Mesendoderm (in vitro differentiated cells): ENCODE measurements at regions not wholly inside any gene's neighbourhood (a gene's known extent, or its start where the extent isn't known, plus 50 kb on each side); places are given as distances from the start of the nearest gene placed in this dataset.

ENCODE experiments used
- DNase-seq: peaks from one replicate; pipeline ENCODE4 v3.0.0; 2013
- H2AK5ac ChIP-seq: 2 replicates; pipeline ENCODE4 v1.6.1; 2013; ENCODE audit warnings: low read length, inconsistent platforms
- H2BK120ac ChIP-seq: 2 replicates; pipeline ENCODE4 v1.6.1; 2013; ENCODE audit warnings: low read depth, mild to moderate bottlenecking, low read length, moderate library complexity, mixed read lengths
- H2BK15ac ChIP-seq: replicated peaks from 2 replicates; pipeline ENCODE4 v1.6.1; 2013; ENCODE audit warnings: low read depth, mild to moderate bottlenecking, moderate library complexity
- H2BK5ac ChIP-seq: 2 replicates; pipeline ENCODE4 v1.6.1; 2013; ENCODE audit warnings: low read length, inconsistent platforms
- H3K18ac ChIP-seq: 2 replicates; pipeline ENCODE4 v1.6.1; 2013; ENCODE audit warnings: mild to moderate bottlenecking, low read length, mixed read lengths
- H3K23ac ChIP-seq: one replicate; pipeline ENCODE4 v1.6.1; 2013; ENCODE audit warnings: low read length
- H3K27ac ChIP-seq: 2 replicates; pipeline ENCODE4 v1.5.1; 2013; ENCODE audit warnings: low read depth, mild to moderate bottlenecking, inconsistent platforms, low read length, moderate library complexity
- H3K27me3 ChIP-seq: 2 replicates; pipeline ENCODE4 v1.6.1; 2013; ENCODE audit warnings: low read length, control low read depth, mild to moderate bottlenecking, inconsistent platforms; ENCODE audit not compliant: insufficient read depth, poor library complexity
- H3K36me3 ChIP-seq: 2 replicates; pipeline ENCODE4 v1.6.1; 2013; ENCODE audit warnings: low read length, inconsistent platforms; ENCODE audit not compliant: control insufficient read depth, insufficient read depth
- H3K4ac ChIP-seq: one replicate; pipeline ENCODE4 v1.6.1; 2013; ENCODE audit warnings: low read depth, mild to moderate bottlenecking, low read length, moderate library complexity
- H3K4me1 ChIP-seq: 2 replicates; pipeline ENCODE4 v1.6.1; 2013; ENCODE audit warnings: low read depth, low read length, inconsistent platforms; ENCODE audit not compliant: control insufficient read depth
- H3K4me2 ChIP-seq: 2 replicates; pipeline ENCODE4 v1.6.1; 2013; ENCODE audit warnings: low read length
- H3K4me3 ChIP-seq: 2 replicates; pipeline ENCODE4 v1.5.1; 2013; ENCODE audit warnings: mild to moderate bottlenecking, low read length
- H3K56ac ChIP-seq: one replicate; pipeline ENCODE4 v1.6.1; 2013; ENCODE audit warnings: low read length
- H3K79me1 ChIP-seq: 2 replicates; pipeline ENCODE4 v1.6.1; 2013; ENCODE audit warnings: low read length, inconsistent platforms
- H3K79me2 ChIP-seq: 2 replicates; pipeline ENCODE4 v1.6.1; 2013; ENCODE audit warnings: mild to moderate bottlenecking, low read length; ENCODE audit not compliant: control insufficient read depth, insufficient read depth
- H3K9ac ChIP-seq: 2 replicates; pipeline ENCODE4 v1.6.1; 2013; ENCODE audit warnings: low read length, inconsistent platforms
- H4K5ac ChIP-seq: one replicate; pipeline ENCODE4 v1.6.1; 2013; ENCODE audit warnings: low read length
- H4K8ac ChIP-seq: one replicate; pipeline ENCODE4 v1.6.1; 2013; ENCODE audit warnings: low read depth, mild to moderate bottlenecking, control low read depth, low read length, moderate library complexity
- WGBS: extraction: QIAGEN DNeasy Blood & Tissue Kit; methylation state at CpG from one replicate; pipeline ENCODE4 v1.1.7; 2013; ENCODE audit warnings: low lambda C conversion rate, missing lambda C conversion rate; ENCODE audit not compliant: insufficient coverage; ENCODE audit errors: extremely low coverage; 5-methylcytosine and 5-hydroxymethylcytosine counted together

GRCh38 chr2:156182132-156182531, 150.4 kb downstream of the NR4A2 start:
- H3K23ac ChIP-seq: peak overlapping the region; percentile 48

GRCh38 chr2:156181208-156181607, 151.3 kb downstream of the NR4A2 start:
- Histone ChIP-seq H3K79me2 (no peaks in the 10 kb centered on the region), H4K5ac (no peak overlapping the region), H2BK120ac (no peak overlapping the region), H3K79me1 (no peaks in the 10 kb centered on the region), H3K36me3 (no peaks in the 10 kb centered on the region), H3K23ac (no peak overlapping the region), H3K27ac (no peak overlapping the region), H3K4ac (no peak overlapping the region), H3K4me1 (no peaks in the 10 kb centered on the region), H3K56ac (no peak overlapping the region), H2BK5ac (no peak overlapping the region), H3K9ac (no peak overlapping the region), H2AK5ac (no peak overlapping the region), H3K27me3 (no peaks in the 10 kb centered on the region), H3K4me3 (no peak overlapping the region), H2BK15ac (no peak overlapping the region), H3K4me2 (no peak overlapping the region), H3K18ac (no peak overlapping the region), H4K8ac (no peak overlapping the region)
- no CpG with 5 or more reads among the region's 1 CpG for WGBS
- no peak for DNase-seq

More at GRCh38 chr2:156182132-156182531, 150.4 kb downstream of the NR4A2 start:
- H3K79me1 ChIP-seq: no peaks in the 10 kb centered on the region
- H2BK5ac ChIP-seq: no peak overlapping the region
- H3K36me3 ChIP-seq: no peaks in the 10 kb centered on the region
- H3K4ac ChIP-seq: no peak overlapping the region
- H3K4me3 ChIP-seq: no peak overlapping the region
- no peak overlapping the region for H3K56ac ChIP-seq
- no peak overlapping the region for H3K4me2 ChIP-seq
- H3K79me2 ChIP-seq: no peaks in the 10 kb centered on the region
- H3K18ac ChIP-seq: no peak overlapping the region
- H4K8ac ChIP-seq: no peak overlapping the region
- no CpG with 5 or more reads among the region's 2 CpGs for WGBS
- no peaks in the 10 kb centered on the region for H3K4me1 ChIP-seq
- H3K27ac ChIP-seq: no peak overlapping the region
- H2AK5ac ChIP-seq: no peak overlapping the region
- H3K9ac ChIP-seq: no peak overlapping the region
- no peak overlapping the region for H2BK15ac ChIP-seq
- H3K27me3 ChIP-seq: no peaks in the 10 kb centered on the region
- DNase-seq: peak; percentile 11
- no peak overlapping the region for H4K5ac ChIP-seq
- H2BK120ac ChIP-seq: no peak overlapping the region

- H3K4ac ChIP-seq: no peak overlapping the region
- WGBS: no CpG with 5 or more reads among the region's 3 CpGs
- no peak overlapping the region for H3K27ac ChIP-seq
- no peaks in the 10 kb centered on the region for H3K79me2 ChIP-seq
- H3K4me2 ChIP-seq: no peak overlapping the region
- H2AK5ac ChIP-seq: no peak overlapping the region
- H3K9ac ChIP-seq: no peak overlapping the region
- no peak for DNase-seq
- H2BK5ac ChIP-seq: no peak overlapping the region
- H3K79me1 ChIP-seq: no peaks in the 10 kb centered on the region
- H3K23ac ChIP-seq: no peak overlapping the region
- no peaks in the 10 kb centered on the region for H3K4me1 ChIP-seq
- H4K8ac ChIP-seq: no peak overlapping the region
- H3K18ac ChIP-seq: no peak overlapping the region
- no peak overlapping the region for H4K5ac ChIP-seq
- H3K56ac ChIP-seq: no peak overlapping the region
- H3K27me3 ChIP-seq: no peaks in the 10 kb centered on the region
- H3K36me3 ChIP-seq: no peaks in the 10 kb centered on the region
- no peak overlapping the region for H2BK15ac ChIP-seq
- H3K4me3 ChIP-seq: no peak overlapping the region
- H2BK120ac ChIP-seq: no peak overlapping the region
Observed at GRCh38 chr2:156177654-156178053, 154.9 kb downstream of the NR4A2 start.

DNA sequence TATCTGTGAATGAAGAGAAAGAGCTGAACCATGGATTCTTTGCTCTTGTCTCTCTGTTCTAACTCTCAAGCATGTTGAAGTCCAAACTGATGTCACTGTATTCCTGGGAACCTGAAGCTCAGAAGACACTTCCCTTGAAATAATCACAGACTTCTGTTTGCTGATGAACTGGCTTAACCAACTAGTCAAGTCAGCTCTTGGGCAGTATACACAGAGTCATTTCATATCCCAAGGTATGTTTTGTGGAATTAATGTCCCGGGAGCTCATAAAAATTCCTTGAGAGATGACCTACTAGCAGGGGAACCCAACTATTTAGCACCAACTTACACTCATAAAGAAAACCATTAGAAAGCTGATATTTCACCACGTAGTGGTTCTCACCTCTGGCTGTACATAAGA, 156.6 kb downstream of the NR4A2 start:
- no peak for DNase-seq
- no peak overlapping the region for H2BK5ac ChIP-seq
- no peak overlapping the region for H4K5ac ChIP-seq
- H3K79me2 ChIP-seq: no peaks in the 10 kb centered on the region
- no peak overlapping the region for H2BK120ac ChIP-seq
- H3K79me1 ChIP-seq: no peaks in the 10 kb centered on the region
- H4K8ac ChIP-seq: no peak overlapping the region
- no peaks in the 10 kb centered on the region for H3K36me3 ChIP-seq
- H3K4ac ChIP-seq: no peak overlapping the region
- H3K27ac ChIP-seq: no peak overlapping the region
- H2BK15ac ChIP-seq: no peak overlapping the region
- no CpG with 5 or more reads among the region's 2 CpGs for WGBS
- no peak overlapping the region for H2AK5ac ChIP-seq
- no peak overlapping the region for H3K4me3 ChIP-seq
- H3K18ac ChIP-seq: no peak overlapping the region
- H3K4me2 ChIP-seq: no peak overlapping the region
- no peak overlapping the region for H3K56ac ChIP-seq
- H3K9ac ChIP-seq: no peak overlapping the region
- no peaks in the 10 kb centered on the region for H3K4me1 ChIP-seq
- no peaks in the 10 kb centered on the region for H3K27me3 ChIP-seq
- H3K23ac ChIP-seq: no peak overlapping the region

- no peak overlapping the region for H2BK15ac ChIP-seq
- no peak overlapping the region for H3K27ac ChIP-seq
- H2BK5ac ChIP-seq: no peak overlapping the region
- H4K5ac ChIP-seq: no peak overlapping the region
- no peak overlapping the region for H2AK5ac ChIP-seq
- H3K79me2 ChIP-seq: no peaks in the 10 kb centered on the region
- no peak overlapping the region for H3K18ac ChIP-seq
- H3K4me1 ChIP-seq: peaks cover 2% of the 10 kb centered on the region
- H2BK120ac ChIP-seq: no peak overlapping the region
- no peak overlapping the region for H3K9ac ChIP-seq
- H3K4ac ChIP-seq: no peak overlapping the region
- no peak overlapping the region for H3K23ac ChIP-seq
- H3K4me3 ChIP-seq: no peak overlapping the region
- no peak overlapping the region for H4K8ac ChIP-seq
- H3K79me1 ChIP-seq: no peaks in the 10 kb centered on the region
- no peak for DNase-seq
- no peaks in the 10 kb centered on the region for H3K36me3 ChIP-seq
- no peaks in the 10 kb centered on the region for H3K27me3 ChIP-seq
- no CpG with 5 or more reads among the region's 2 CpGs for WGBS
- H3K4me2 ChIP-seq: no peak overlapping the region
- no peak overlapping the region for H3K56ac ChIP-seq
Observed at GRCh38 chr2:156170929-156171328, 161.6 kb downstream of the NR4A2 start.

- no CpG with 5 or more reads among the region's 2 CpGs for WGBS
Observed at GRCh38 chr2:156165742-156166141, 166.8 kb downstream of the NR4A2 start.

More at GRCh38 chr2:156165742-156166141, 166.8 kb downstream of the NR4A2 start:
- H3K4ac ChIP-seq: no peak overlapping the region
- H4K8ac ChIP-seq: no peak overlapping the region
- H3K36me3 ChIP-seq: no peaks in the 10 kb centered on the region
- H3K23ac ChIP-seq: no peak overlapping the region
- no peak overlapping the region for H4K5ac ChIP-seq
- H2BK5ac ChIP-seq: no peak overlapping the region
- H2BK120ac ChIP-seq: no peak overlapping the region
- no peak overlapping the region for H2BK15ac ChIP-seq
- peaks cover 2% of the 10 kb centered on the region for H3K4me1 ChIP-seq
- H3K9ac ChIP-seq: no peak overlapping the region
- no peak overlapping the region for H3K4me2 ChIP-seq
- DNase-seq: no peak
- no peak overlapping the region for H3K27ac ChIP-seq
- no peaks in the 10 kb centered on the region for H3K79me1 ChIP-seq
- H3K4me3 ChIP-seq: no peak overlapping the region
- H3K27me3 ChIP-seq: no peaks in the 10 kb centered on the region
- H2AK5ac ChIP-seq: no peak overlapping the region
- no peak overlapping the region for H3K56ac ChIP-seq
- no peak overlapping the region for H3K18ac ChIP-seq
- no peaks in the 10 kb centered on the region for H3K79me2 ChIP-seq
